ENCODE measurements at regions not wholly inside any gene's neighbourhood (a gene's known extent, or its start where the extent isn't known, plus 50 kb on each side); places are given as distances from the start of the nearest gene placed in this dataset.
A peak's percentile ranks its signal among the peaks of the same experiment; 100 is the strongest.
"Not testable (repeated sequence)": the region's sequence is repeated elsewhere in the genome, so short reads cannot be mapped to it uniquely, and the experiment has no call there.

DNA sequence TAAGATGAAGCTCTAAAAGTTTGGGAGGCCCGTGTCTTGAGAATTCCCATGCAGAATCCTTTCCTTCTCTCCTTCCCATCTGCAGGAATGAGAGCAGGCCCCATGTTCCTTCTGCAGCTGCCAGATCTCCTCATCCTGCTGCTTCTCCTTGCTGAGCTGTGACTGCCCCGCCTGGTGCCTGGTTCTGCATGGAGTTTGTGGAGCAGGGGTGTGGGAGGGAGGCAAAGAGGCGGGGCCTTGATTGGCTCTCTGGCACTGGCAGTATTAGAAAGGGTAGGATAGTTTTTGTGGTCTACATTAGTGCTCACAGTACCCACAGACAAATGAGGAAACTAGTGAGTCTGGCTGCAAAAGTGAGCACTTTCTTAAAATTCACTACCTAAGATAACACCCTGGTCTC, 91.1 kb upstream of the CLPB start:
- ATAC-seq = no peak

DNA sequence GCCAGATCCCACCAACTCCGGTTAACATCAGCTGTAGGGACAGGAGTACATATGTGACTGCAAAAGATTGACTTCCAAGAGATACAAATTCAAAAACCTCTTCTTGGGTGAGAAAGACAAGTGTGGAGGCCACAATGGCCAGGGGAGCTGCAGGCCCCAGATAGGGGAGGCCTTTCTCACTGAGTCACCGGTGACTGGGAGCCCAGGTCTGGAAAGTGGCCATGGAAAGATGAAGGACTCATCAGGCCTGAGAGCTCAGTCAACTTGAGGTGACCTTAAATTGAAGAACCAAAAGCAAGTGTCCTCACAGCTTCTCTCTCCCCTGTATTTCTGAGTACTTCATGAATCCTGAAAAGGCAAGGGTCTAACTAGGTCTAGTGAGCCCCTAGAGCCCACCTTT, 90.4 kb upstream of the CLPB start:
- H3K4me1 Mint-ChIP-seq (ENCODE audit: low read depth) = peaks cover 24% of the 10 kb centered on the region

More for the DNA sequence above, 91.1 kb upstream of the CLPB start:
- H3K4me3 Mint-ChIP-seq = no peak overlapping the region
- peaks cover 16% of the 10 kb centered on the region for H3K4me1 Mint-ChIP-seq (ENCODE audit: low read depth)
- no peak for DNase-seq
- H3K36me3 Mint-ChIP-seq (ENCODE audit: insufficient read depth) = no peaks in the 10 kb centered on the region
- H3K27me3 Mint-ChIP-seq (ENCODE audit: low read depth) = no peaks in the 10 kb centered on the region
- no peaks in the 10 kb centered on the region for H3K9me3 Mint-ChIP-seq

DNA sequence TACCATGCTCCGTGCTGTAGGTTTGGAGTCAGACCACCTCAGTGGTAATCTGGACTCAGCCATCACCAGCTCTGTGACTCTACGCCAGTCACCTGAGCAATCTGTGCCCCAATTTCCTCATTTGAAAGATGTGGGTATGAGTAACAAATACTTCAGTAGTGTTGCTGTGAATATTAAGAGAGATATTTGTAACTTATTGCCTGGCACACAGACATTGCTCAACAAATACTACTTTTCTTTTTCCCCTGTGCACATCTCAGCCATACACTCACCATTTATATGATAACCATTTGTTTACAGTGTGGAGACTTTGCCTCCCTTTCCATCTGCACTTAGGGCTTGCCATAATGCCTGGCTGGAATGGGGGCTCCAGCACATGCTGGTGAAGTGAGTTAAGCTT, 89.7 kb upstream of the CLPB start:
- no peak for DNase-seq
- H3K9me3 Mint-ChIP-seq = no peaks in the 10 kb centered on the region
- H3K27me3 Mint-ChIP-seq (ENCODE audit: low read depth) = no peaks in the 10 kb centered on the region
- no peak for ATAC-seq
- peaks cover 31% of the 10 kb centered on the region for H3K4me1 Mint-ChIP-seq (ENCODE audit: low read depth)
- H3K4me3 Mint-ChIP-seq = no peak overlapping the region
- H3K36me3 Mint-ChIP-seq (ENCODE audit: insufficient read depth) = no peaks in the 10 kb centered on the region

More for the DNA sequence above, 90.4 kb upstream of the CLPB start:
- Mint-ChIP-seq H3K27me3 (ENCODE audit: low read depth) (no peaks in the 10 kb centered on the region), H3K9me3 (no peaks in the 10 kb centered on the region), H3K36me3 (ENCODE audit: insufficient read depth) (no peaks in the 10 kb centered on the region), H3K4me3 (no peak overlapping the region)
- ATAC-seq = no peak
- no peak for DNase-seq

DNA sequence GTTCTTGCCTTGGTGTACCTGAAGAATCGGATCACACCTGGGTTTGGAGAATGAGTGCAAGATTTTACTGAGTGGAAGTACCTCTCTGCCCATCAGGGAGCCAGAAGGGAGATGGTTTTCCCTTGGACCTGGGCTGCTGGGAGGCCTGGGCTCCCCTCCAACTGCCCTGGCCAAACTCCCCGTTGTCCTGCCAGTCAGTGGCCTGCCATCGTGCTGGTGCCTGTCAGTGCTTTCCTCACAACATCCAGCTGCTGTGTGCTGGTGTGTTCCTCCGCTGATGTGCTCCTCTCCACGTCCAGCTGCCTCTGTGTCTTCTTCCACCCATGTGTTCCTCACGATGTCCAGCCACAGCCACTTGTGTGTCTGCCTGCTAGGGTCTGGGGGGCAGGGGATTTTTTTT, 87.9 kb upstream of the CLPB start:
- Mint-ChIP-seq H3K4me1 (ENCODE audit: low read depth) (peaks cover 32% of the 10 kb centered on the region), H3K36me3 (ENCODE audit: insufficient read depth) (no peaks in the 10 kb centered on the region)

DNA sequence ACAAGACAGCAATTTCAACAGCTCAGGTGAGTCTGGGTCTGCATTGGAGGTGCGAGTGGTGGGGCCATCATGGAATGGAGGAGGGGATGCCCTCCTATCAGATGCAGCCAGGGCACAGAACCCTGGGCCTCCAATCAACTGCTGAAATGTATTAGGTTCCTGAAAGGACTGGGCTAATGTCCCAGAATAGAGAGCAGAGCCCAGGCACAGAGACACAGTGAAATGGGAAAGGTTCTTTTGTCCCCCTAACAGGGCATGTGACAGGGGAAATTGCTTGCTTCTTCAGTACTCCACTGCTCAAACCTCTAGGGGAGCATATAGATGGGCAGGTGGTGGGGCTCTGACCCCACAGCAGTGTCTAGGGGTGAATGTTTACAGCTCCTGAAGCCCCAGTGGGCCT, 87.3 kb upstream of the CLPB start:
- H3K4me1 Mint-ChIP-seq (ENCODE audit: low read depth) = peaks cover 32% of the 10 kb centered on the region
- ATAC-seq (no peak), DNase-seq (no peak)
- H3K27me3 Mint-ChIP-seq (ENCODE audit: low read depth) = no peaks in the 10 kb centered on the region
- H3K9me3 Mint-ChIP-seq = no peaks in the 10 kb centered on the region
- H3K4me3 Mint-ChIP-seq = no peak overlapping the region
- no peaks in the 10 kb centered on the region for H3K36me3 Mint-ChIP-seq (ENCODE audit: insufficient read depth)

More for the DNA sequence above, 87.9 kb upstream of the CLPB start:
- no peak for DNase-seq
- no peaks in the 10 kb centered on the region for H3K9me3 Mint-ChIP-seq
- no peak overlapping the region for H3K4me3 Mint-ChIP-seq
- H3K27me3 Mint-ChIP-seq (ENCODE audit: low read depth) = no peaks in the 10 kb centered on the region
- ATAC-seq = no peak

DNA sequence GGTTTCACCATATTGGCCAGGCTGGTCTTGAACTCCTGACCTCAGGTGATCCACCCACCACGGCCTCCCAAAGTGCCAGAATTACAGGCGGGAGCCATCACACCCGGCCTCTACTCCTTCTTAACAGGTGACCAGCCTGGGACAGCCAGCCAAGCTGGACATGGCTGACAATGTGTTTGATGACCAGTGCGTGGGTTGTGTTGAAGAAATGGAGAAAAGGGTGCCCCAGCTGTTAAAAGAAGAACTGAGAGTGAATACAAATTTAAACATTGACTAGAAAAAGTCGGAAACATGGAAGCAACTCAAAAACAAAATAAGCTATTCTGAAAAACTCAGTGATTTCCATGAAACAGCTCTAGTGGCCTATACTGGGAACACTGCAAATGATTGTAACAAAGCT, 86.5 kb upstream of the CLPB start:
- Mint-ChIP-seq H3K27me3 (ENCODE audit: low read depth) (no peaks in the 10 kb centered on the region), H3K4me3 (no peak overlapping the region), H3K9me3 (no peaks in the 10 kb centered on the region), H3K36me3 (ENCODE audit: insufficient read depth) (no peaks in the 10 kb centered on the region), H3K4me1 (ENCODE audit: low read depth) (peaks cover 32% of the 10 kb centered on the region)
- no peak for DNase-seq
- ATAC-seq = no peak

DNA sequence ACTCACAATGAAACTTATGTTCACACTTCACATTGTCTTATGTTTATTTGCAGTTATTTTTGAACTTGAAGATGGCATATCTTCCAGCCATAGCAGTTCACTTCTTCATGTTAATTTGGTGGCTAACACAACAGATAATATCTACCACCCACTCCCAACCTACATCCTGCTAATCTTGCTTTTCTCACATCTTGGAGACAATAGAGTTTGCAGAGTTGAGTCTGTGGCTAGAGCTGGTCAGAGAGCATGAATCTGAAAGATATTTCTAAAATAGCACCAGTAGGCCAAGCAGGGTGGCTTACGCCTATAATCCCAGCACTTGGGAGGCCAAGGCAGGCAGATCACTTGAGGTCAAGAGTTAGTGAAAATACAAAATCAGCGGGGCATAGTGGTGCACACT, 85.6 kb upstream of the CLPB start:
- DNase-seq; H3K27me3 Mint-ChIP-seq (ENCODE audit: low read depth); H3K9me3 Mint-ChIP-seq; H3K36me3 Mint-ChIP-seq (ENCODE audit: insufficient read depth): not testable (repeated sequence)
- Mint-ChIP-seq H3K4me3 (peak overlapping the region; percentile 70), H3K4me1 (ENCODE audit: low read depth) (peaks cover 32% of the 10 kb centered on the region)
- ATAC-seq = peak; percentile 78 to 79

DNA sequence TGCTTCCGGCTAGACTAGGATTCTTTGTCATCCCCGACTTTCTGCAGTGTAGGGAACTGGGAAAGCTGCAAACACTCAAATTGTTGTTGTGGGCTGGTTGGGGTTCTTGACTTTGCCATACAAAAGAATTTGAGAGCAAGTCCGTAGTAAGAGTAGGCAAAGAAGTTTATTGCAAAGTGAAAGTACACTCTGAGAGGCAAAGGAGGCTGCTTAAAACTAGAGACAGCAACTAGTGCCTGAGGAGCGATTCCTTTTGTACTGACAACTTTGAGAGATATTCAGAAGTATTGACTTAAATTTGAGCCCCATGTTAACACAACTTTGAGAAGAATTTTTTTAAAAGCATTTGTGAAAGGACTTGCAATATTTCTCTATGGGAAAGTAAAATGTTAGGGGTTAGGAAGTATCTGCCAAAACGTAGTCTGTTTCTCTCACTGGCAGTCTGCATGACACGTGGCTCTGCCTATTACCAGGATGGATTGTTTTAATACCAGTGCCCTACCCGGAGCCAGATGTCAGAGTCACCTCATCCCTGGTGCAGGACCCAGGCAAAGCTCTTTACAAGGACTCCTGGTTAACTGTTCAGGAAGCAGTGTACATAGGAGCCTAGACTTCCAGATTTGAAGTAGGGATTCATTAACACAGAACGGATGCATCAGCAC, 85.0 kb upstream of the CLPB start:
- DNase-seq (no peak), ATAC-seq (peak; percentile 50 to 52)
- H3K4me3 Mint-ChIP-seq = peak overlapping the region; percentile 70
- peaks cover 32% of the 10 kb centered on the region for H3K4me1 Mint-ChIP-seq (ENCODE audit: low read depth)
- H3K27me3 Mint-ChIP-seq (ENCODE audit: low read depth) = no peaks in the 10 kb centered on the region
- H3K36me3 Mint-ChIP-seq (ENCODE audit: insufficient read depth) = no peaks in the 10 kb centered on the region
- no peaks in the 10 kb centered on the region for H3K9me3 Mint-ChIP-seq

DNA sequence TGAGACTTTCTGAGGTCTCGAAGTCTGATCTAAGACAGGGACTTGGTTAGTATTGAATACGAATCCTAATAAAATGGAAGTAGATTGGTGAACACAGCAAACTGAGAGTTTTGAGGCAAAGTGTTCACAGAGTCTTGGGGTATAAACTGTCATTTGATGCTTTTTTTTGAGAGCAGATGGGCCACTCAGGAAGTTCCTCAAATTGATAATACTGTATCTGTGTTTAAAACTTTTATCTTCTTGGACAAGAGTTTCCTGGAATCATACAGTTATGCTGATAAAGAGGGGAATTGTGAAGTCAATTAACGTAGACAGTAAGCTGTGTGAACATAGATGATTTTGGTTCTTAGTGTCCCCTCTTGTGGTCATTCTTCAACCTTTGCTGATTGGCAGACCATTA, 80.0 kb upstream of the CLPB start:
- ATAC-seq = no peak
- H3K4me1 Mint-ChIP-seq (ENCODE audit: low read depth) = peaks cover 5% of the 10 kb centered on the region
- no peak overlapping the region for H3K4me3 Mint-ChIP-seq
- peaks cover 2% of the 10 kb centered on the region for H3K36me3 Mint-ChIP-seq (ENCODE audit: insufficient read depth)
- peaks cover 9% of the 10 kb centered on the region for H3K9me3 Mint-ChIP-seq
- DNase-seq = no peak
- peaks cover 6% of the 10 kb centered on the region for H3K27me3 Mint-ChIP-seq (ENCODE audit: low read depth)

DNA sequence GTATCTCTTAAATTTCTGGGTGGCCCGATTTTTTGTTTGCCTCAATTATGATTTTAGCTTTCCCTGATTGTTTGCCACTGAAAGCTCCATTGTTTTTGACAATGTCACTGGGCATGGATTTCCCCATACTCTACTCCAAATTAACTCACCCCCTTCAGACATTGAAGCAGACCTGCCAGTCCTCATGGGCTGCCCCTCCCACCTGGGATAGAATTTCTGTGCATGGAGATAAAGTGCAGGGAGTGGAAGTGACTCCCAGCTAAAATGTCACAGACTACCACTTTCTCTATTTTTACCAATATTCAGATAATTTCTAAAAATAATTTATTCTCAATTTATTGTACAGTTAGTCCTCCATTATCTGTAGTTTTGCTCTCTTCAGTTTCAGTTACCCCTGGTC, 79.1 kb upstream of the CLPB start:
- no peak for DNase-seq
- H3K4me3 Mint-ChIP-seq = no peak overlapping the region
- ATAC-seq = no peak
- peaks cover 2% of the 10 kb centered on the region for H3K36me3 Mint-ChIP-seq (ENCODE audit: insufficient read depth)
- peaks cover 9% of the 10 kb centered on the region for H3K9me3 Mint-ChIP-seq
- no peaks in the 10 kb centered on the region for H3K4me1 Mint-ChIP-seq (ENCODE audit: low read depth)
- peaks cover 6% of the 10 kb centered on the region for H3K27me3 Mint-ChIP-seq (ENCODE audit: low read depth)

DNA sequence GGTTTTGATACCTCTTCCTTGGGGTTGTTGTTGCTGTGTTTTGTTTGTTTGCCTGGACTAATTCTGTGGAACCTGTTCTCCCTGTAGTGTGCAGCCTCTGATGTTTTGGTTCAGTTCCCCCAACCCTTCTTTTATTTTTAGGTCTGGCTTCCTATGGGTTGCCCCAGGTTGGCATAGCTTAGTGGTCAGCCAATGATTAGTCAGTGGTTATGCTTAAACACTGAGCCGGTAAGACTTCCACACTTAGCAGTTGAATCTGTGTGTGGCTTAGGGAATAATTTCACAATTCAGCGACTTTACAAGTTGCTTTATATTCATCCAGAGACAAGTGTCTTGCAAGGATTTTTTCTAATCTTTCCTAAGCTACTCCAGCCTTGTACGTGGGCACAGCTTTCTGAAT, 78.6 kb upstream of the CLPB start:
- DNase-seq = no peak
- ATAC-seq = no peak
- H3K36me3 Mint-ChIP-seq (ENCODE audit: insufficient read depth) = peaks cover 2% of the 10 kb centered on the region
- no peaks in the 10 kb centered on the region for H3K4me1 Mint-ChIP-seq (ENCODE audit: low read depth)
- H3K9me3 Mint-ChIP-seq = peaks cover 9% of the 10 kb centered on the region
- H3K4me3 Mint-ChIP-seq = no peak overlapping the region
- H3K27me3 Mint-ChIP-seq (ENCODE audit: low read depth) = peaks cover 6% of the 10 kb centered on the region

DNA sequence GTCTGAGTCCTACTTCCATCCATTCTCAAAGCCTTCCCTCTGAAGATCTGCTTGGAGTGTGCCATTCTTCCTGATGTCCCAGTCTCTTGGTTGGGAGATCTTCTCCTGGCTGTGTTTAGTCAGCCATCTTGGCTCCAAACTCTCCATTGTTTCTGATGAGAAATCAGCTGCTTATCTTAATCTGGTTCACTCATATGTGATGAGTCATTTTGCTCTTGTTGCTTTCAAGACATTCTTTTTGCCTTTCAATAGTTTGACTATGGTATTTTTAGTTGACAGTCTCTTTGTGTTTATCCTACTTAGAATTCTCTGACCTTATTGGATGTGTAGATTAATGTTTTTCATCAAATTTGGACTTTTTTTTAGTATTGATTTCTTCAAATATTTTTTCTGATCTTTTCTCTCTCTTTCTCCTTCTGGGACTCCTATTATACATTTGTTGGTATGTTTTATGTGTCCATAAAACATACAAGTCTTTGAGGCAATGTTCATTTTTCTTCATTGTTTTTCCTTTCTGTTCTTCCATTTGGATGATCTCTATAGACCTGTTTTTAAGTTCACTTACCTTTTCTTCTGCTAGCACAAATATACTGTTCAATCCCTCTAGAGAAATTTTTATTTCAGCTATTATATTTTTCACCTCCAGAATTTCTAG, 77.2 kb upstream of the CLPB start:
- peaks cover 6% of the 10 kb centered on the region for H3K27me3 Mint-ChIP-seq (ENCODE audit: low read depth)
- ATAC-seq (no peak), DNase-seq (no peak)
- peaks cover 14% of the 10 kb centered on the region for H3K9me3 Mint-ChIP-seq
- H3K4me3 Mint-ChIP-seq = no peak overlapping the region
- peaks cover 2% of the 10 kb centered on the region for H3K36me3 Mint-ChIP-seq (ENCODE audit: insufficient read depth)
- H3K4me1 Mint-ChIP-seq (ENCODE audit: low read depth) = no peaks in the 10 kb centered on the region

DNA sequence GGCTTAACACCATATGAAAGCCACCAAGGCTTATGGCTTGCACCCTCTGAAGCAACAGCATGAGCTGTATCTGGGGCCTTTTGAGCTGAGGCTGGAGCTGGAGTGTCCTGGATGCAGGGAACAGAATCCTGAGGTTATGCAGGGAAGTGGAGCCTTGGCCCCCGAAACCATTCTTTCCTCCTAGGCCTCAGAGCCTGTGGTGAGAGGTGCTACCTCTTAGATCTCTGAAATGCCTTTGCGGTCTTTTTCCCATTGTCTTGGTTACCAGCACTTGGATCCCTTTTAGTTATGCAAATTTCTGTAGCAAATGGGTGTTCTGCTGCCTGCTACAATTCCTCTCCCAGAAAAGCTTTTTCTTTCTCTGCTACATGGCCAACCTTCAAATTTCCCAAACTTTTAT, 72.7 kb upstream of the CLPB start:
- no peak overlapping the region for H3K4me3 Mint-ChIP-seq
- no peak for ATAC-seq
- peaks cover 14% of the 10 kb centered on the region for H3K9me3 Mint-ChIP-seq
- no peaks in the 10 kb centered on the region for H3K4me1 Mint-ChIP-seq (ENCODE audit: low read depth)
- H3K27me3 Mint-ChIP-seq (ENCODE audit: low read depth) = peaks cover 6% of the 10 kb centered on the region
- DNase-seq = no peak
- H3K36me3 Mint-ChIP-seq (ENCODE audit: insufficient read depth) = peaks cover 2% of the 10 kb centered on the region

DNA sequence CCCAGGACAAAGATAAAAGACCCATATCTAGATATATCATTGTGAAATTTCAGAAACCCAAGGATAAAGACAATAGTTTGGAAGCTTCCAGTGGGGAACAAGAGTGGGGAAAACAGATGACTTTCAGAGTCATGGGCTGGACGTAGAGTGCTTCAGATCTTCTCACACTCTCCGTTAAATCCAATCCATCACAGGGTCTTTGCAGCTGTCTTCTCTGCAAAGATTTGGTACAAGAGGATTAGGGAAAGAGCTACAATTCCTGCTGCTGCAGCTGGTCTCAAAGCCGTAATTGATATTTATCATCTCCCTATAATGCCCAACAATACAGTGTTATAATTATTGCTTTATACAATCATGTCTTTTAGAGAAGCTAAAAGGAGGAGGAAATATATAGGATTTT, 63.4 kb upstream of the CLPB start:
- H3K4me1 Mint-ChIP-seq (ENCODE audit: low read depth) = peaks cover 7% of the 10 kb centered on the region
- no peak for DNase-seq
- no peak for ATAC-seq
- H3K4me3 Mint-ChIP-seq = no peak overlapping the region
- H3K27me3 Mint-ChIP-seq (ENCODE audit: low read depth) = no peaks in the 10 kb centered on the region
- peaks cover 4% of the 10 kb centered on the region for H3K36me3 Mint-ChIP-seq (ENCODE audit: insufficient read depth)
- peaks cover 8% of the 10 kb centered on the region for H3K9me3 Mint-ChIP-seq

DNA sequence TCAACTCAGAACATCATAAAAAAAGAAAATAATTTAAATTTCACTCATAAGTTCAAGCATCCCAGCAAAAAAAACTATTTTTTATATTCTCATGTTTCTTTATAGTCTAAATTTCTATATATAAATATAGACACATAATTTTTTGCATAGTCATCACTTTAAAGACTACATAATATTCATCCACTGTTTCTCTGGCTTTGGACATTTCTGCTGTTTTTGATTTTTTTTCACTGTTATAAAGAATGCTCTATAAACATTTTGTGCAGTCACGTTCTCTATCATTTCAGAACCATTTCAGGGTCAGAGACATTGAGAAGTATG, 59.7 kb upstream of the CLPB start:
- ATAC-seq = no peak
- Mint-ChIP-seq H3K9me3 (no peaks in the 10 kb centered on the region), H3K4me1 (ENCODE audit: low read depth) (peaks cover 7% of the 10 kb centered on the region), H3K27me3 (ENCODE audit: low read depth) (no peaks in the 10 kb centered on the region), H3K4me3 (no peak overlapping the region), H3K36me3 (ENCODE audit: insufficient read depth) (no peaks in the 10 kb centered on the region)
- no peak for DNase-seq
